Lower lobe of right lung (tissue), 2 donors: ENCODE measurements at regions not wholly inside any gene's neighbourhood (a gene's known extent, or its start where the extent isn't known, plus 50 kb on each side); places are given as distances from the start of the nearest gene placed in this dataset.

ENCODE experiments used
- ATAC-seq, 2 donors: fragments of 200-7000 bp; cut with Tn5 transposase; one replicate each; pipeline ENCODE4 v1.9.1; 2020 to 2022; ENCODE audit warnings: mild to moderate bottlenecking in 2 of 2, moderate library complexity in 2 of 2
- DNase-seq: peaks from one replicate; pipeline ENCODE4 v3.0.0-alpha.2; 2020
- H3K27ac ChIP-seq: fragments of 200-600 bp; one replicate; pipeline ENCODE4 v1.8.0; 2022
- H3K27me3 ChIP-seq: fragments of 200-600 bp; one replicate; pipeline ENCODE4 v1.8.0; 2022; ENCODE audit warnings: low read depth
- H3K36me3 ChIP-seq: fragments of 200-600 bp; one replicate; pipeline ENCODE4 v1.8.0; 2022; ENCODE audit warnings: mild to moderate bottlenecking
- H3K4me1 ChIP-seq: fragments of 200-600 bp; one replicate; pipeline ENCODE4 v1.8.0; 2022
- H3K4me3 ChIP-seq: fragments of 200-600 bp; one replicate; pipeline ENCODE4 v1.8.0; 2022; ENCODE audit warnings: mild to moderate bottlenecking
- H3K9me3 ChIP-seq: fragments of 200-600 bp; one replicate; pipeline ENCODE4 v1.8.0; 2022
- CTCF ChIP-seq: fragments of 200-600 bp; IDR thresholded peaks from one replicate; pipeline ENCODE4 v1.8.0; 2022; ENCODE audit warnings: antibody characterized with exemption, mild to moderate bottlenecking
- intact Hi-C: fragments of 100-400 bp; cut with DNase I; formaldehyde crosslinking; loops from one replicate; pipeline ENCODE4 v1.11.0; 2022
- donor health status: DM: no; HTN: yes; CAD: no; lungs with severe emphysema.

DNA sequence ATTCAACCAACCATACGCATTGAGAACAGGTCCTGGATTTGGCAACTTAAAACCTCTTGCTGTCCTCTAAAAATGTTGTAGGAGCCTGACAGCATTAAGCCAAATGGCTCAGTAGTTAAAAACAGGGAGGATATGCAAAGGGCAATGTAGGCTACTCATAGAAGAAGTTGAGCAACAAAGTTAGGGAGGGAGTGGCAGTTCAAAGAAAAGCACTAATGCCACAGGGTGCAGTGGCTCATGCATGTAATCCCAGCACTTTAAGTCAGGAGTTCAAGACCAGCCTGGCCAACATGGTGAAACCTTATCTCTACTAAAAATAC lies 92.9 kb upstream of the ERG start:
- Histone ChIP-seq H3K4me1 (no peaks in the 10 kb centered on the region), H3K4me3 (no peak overlapping the region), H3K36me3 (no peaks in the 10 kb centered on the region), H3K27ac (no peak overlapping the region), H3K9me3 (no peaks in the 10 kb centered on the region), H3K27me3 (no peaks in the 10 kb centered on the region)
- no peak for TF ChIP-seq CTCF
- intact Hi-C loops: no loop called here
- ATAC-seq (no peak), DNase-seq (no peak)

DNA sequence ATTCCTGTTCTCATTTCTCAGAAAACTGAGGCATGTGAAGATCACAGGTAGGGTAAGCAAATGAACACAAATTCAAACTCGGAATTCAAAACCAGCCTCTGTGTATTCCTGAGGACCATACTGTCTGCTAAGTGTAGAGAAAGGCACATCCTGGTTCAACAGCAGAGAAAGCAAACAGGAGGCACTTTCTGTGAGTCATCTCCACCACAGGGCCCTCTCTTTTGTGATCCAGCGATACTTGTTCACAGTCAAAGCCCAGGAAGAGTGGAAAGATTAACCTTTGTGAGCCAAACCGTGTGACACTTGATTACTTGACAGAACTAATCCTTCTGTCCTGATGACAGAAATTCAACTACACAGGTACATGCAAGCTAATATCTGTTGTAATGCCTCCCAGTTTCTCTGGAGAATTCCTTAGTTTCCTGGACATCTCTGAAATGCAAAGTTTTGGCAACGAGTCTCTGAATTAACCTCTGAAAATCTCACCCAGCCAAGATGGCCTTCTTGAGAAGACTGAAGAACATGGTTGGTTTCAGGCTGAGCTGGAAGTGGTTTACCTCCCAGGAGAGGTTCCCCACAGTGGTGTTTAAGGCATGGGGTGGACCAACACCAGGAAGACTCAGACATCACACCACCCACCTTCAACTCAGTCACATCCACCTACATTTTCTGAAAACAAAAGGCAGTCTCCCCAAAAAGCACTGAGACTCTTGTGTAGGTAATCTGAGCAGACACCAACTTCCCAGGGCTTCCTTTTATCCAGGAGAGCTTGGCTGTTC lies 98.2 kb upstream of the ERG start:
- Histone ChIP-seq H3K27ac (no peak overlapping the region), H3K4me1 (no peaks in the 10 kb centered on the region), H3K9me3 (no peaks in the 10 kb centered on the region), H3K36me3 (no peaks in the 10 kb centered on the region), H3K4me3 (no peak overlapping the region), H3K27me3 (no peaks in the 10 kb centered on the region)
- intact Hi-C loops: no loop called here
- no peak for DNase-seq
- TF ChIP-seq CTCF: no peak
- no peak for ATAC-seq

GRCh38 chr21:38597421-38597820 lies 99.1 kb upstream of the ERG start:
- no peak for TF ChIP-seq CTCF
- Histone ChIP-seq H3K9me3 (no peaks in the 10 kb centered on the region), H3K4me1 (no peaks in the 10 kb centered on the region), H3K4me3 (no peak overlapping the region), H3K36me3 (no peaks in the 10 kb centered on the region), H3K27ac (no peak overlapping the region), H3K27me3 (no peaks in the 10 kb centered on the region)
- ATAC-seq (no peak), DNase-seq (no peak)
- intact Hi-C loops: no loop called here

- Histone ChIP-seq H3K36me3 (no peaks in the 10 kb centered on the region), H3K27ac (no peak overlapping the region), H3K9me3 (no peaks in the 10 kb centered on the region), H3K4me3 (no peak overlapping the region), H3K27me3 (no peaks in the 10 kb centered on the region), H3K4me1 (no peaks in the 10 kb centered on the region)
- intact Hi-C loops: no loop called here
- ATAC-seq (no peak), DNase-seq (no peak)
- TF ChIP-seq CTCF: no peak
Observed at GRCh38 chr21:38598413-38598812, 100.1 kb upstream of the ERG start.

- Histone ChIP-seq H3K36me3 (no peaks in the 10 kb centered on the region), H3K27ac (no peak overlapping the region), H3K4me3 (no peak overlapping the region), H3K4me1 (no peaks in the 10 kb centered on the region), H3K27me3 (no peaks in the 10 kb centered on the region), H3K9me3 (no peaks in the 10 kb centered on the region)
- intact Hi-C loops: no loop called here
- DNase-seq (no peak), ATAC-seq (no peak)
- no peak for TF ChIP-seq CTCF
Observed at GRCh38 chr21:38599381-38599975, 101.2 kb upstream of the ERG start.
